SK-N-SH (cell line): ENCODE measurements at regions not wholly inside any gene's neighbourhood (a gene's known extent, or its start where the extent isn't known, plus 50 kb on each side); places are given as distances from the start of the nearest gene placed in this dataset.
A peak's percentile ranks its signal among the peaks of the same experiment; 100 is the strongest.

ENCODE experiments used
- CTCF ChIA-PET: fragments of 300-600, 350-600 bp; formaldehyde crosslinking; extraction: SDS; loops from one replicate; lab custom pipeline; 2021; lab: Yijun Ruan, JAX
- POLR2A ChIA-PET: fragments of 350-600 bp; sonication (Branson Sonifier 250); formaldehyde crosslinking; extraction: SDS; loops from one replicate; lab custom pipeline; 2020; ENCODE audit warnings: antibody characterized with exemption, inconsistent platforms; lab: Yijun Ruan, JAX
- DNase-seq: peaks from one replicate; pipeline ENCODE4 v3.0.0; 2012
- H2AFZ ChIP-seq: fragments of 200-600 bp; sonication (generic); 2 replicates; pipeline ENCODE4 v1.8.1; 2016; ENCODE audit warnings: antibody characterized with exemption, mild to moderate bottlenecking, low read depth
- H3F3A ChIP-seq: fragments of 200-600 bp; sonication (generic); replicated peaks from 2 replicates; pipeline ENCODE3; 2016; ENCODE audit warnings: antibody characterized with exemption, mild to moderate bottlenecking; ENCODE audit not compliant: insufficient read depth
- H3K27ac ChIP-seq, 2 experiments: fragments of 200-500 bp in 1 of 2; fragments of 200-600 bp in 1 of 2; sonication (Bioruptor generic) in 1 of 2; sonication (generic), shearing (Covaris generic) in 1 of 2; 2 replicates each; pipeline versions ENCODE4 v1.5.1 to v1.6.1; 2014 to 2016; ENCODE audit warnings: low read depth in 2 of 2, inconsistent platforms in 1 of 2, low read length in 1 of 2, mild to moderate bottlenecking in 1 of 2, mixed read lengths in 1 of 2
- H3K27me3 ChIP-seq: fragments of 200-600 bp; sonication (generic), shearing (Covaris generic); 2 replicates; pipeline ENCODE4 v1.6.1; 2016; ENCODE audit warnings: mixed run types; ENCODE audit not compliant: insufficient read depth
- H3K36me3 ChIP-seq, 2 experiments: fragments of 200-500 bp in 1 of 2; fragments of 200-600 bp in 1 of 2; sonication (Bioruptor generic) in 1 of 2; sonication (generic) in 1 of 2; replicated peaks in 1 of 2; 2 replicates each; pipeline versions ENCODE3 to v1.5.1; 2014 to 2016; ENCODE audit warnings: low read length in 1 of 2, mild to moderate bottlenecking in 1 of 2; ENCODE audit not compliant: insufficient read depth in 2 of 2, control insufficient read depth in 1 of 2
- H3K4me1 ChIP-seq, 2 experiments: fragments of 200-500 bp in 1 of 2; fragments of 200-600 bp in 1 of 2; sonication (Bioruptor generic) in 1 of 2; sonication (generic), shearing (Covaris generic) in 1 of 2; 2 replicates each; pipeline versions ENCODE4 v1.5.1 to v1.6.1; 2014 to 2016; ENCODE audit warnings: low read depth in 1 of 2, low read length in 1 of 2, mixed run types in 1 of 2; ENCODE audit not compliant: insufficient read depth in 2 of 2, control insufficient read depth in 1 of 2
- H3K4me2 ChIP-seq: fragments of 200-600 bp; sonication (generic), shearing (Covaris generic); 2 replicates; pipeline ENCODE4 v1.6.1; 2017; ENCODE audit warnings: mixed run types
- H3K4me3 ChIP-seq, 2 experiments: fragments of 200-500 bp in 1 of 2; fragments of 200-600 bp in 1 of 2; sonication (Bioruptor generic) in 1 of 2; sonication (generic), shearing (Covaris generic) in 1 of 2; 2 replicates each; pipeline versions ENCODE4 v1.5.1 to v1.8.1; 2014 to 2016; ENCODE audit warnings: low read depth in 2 of 2, inconsistent platforms in 1 of 2, low read length in 1 of 2, mild to moderate bottlenecking in 1 of 2, mixed read lengths in 1 of 2, moderate library complexity in 1 of 2
- H3K79me2 ChIP-seq: fragments of 200-600 bp; sonication (generic); 2 replicates; pipeline ENCODE4 v1.8.1; 2017; ENCODE audit warnings: mild to moderate bottlenecking; ENCODE audit not compliant: insufficient read depth
- H3K9ac ChIP-seq: fragments of 200-600 bp; sonication (generic); 2 replicates; pipeline ENCODE4 v1.6.1; 2017; ENCODE audit warnings: mixed run types
- H3K9me2 ChIP-seq: fragments of 200-600 bp; sonication (generic); 2 replicates; pipeline ENCODE4 v1.6.1; 2017; ENCODE audit warnings: mixed run types
- H3K9me3 ChIP-seq: fragments of 200-600 bp; sonication (generic); 2 replicates; pipeline ENCODE4 v1.6.1; 2017; ENCODE audit warnings: mixed run types, mild to moderate bottlenecking, moderate library complexity
- H4K20me1 ChIP-seq: fragments of 200-600 bp; sonication (generic); 2 replicates; pipeline ENCODE4 v1.6.1; 2017; ENCODE audit warnings: mild to moderate bottlenecking, mixed run types; ENCODE audit not compliant: insufficient read depth
- CHD2 ChIP-seq: fragments of 150-350 bp; IDR thresholded peaks from 2 replicates; pipeline ENCODE4 v1.6.1; 2018; ENCODE audit warnings: low read length; ENCODE audit not compliant: partially characterized antibody
- CTCF ChIP-seq: fragments of 200-600 bp; sonication (generic); IDR thresholded peaks from 2 replicates; pipeline ENCODE4 v1.6.1; 2017; ENCODE audit warnings: antibody characterized with exemption, mild to moderate bottlenecking, moderate library complexity
- ELF1 ChIP-seq: IDR thresholded peaks from 2 replicates; pipeline ENCODE4 v1.4.0; 2012
- EP300 ChIP-seq, 2 experiments: IDR thresholded peaks; 2 replicates each; pipeline versions ENCODE4 v1.4.0 to v1.6.1; 2012; ENCODE audit warnings: borderline replicate concordance in 1 of 2, low read depth in 1 of 2, low read length in 1 of 2
- EZH2phosphoT487 ChIP-seq: fragments of 200-600 bp; sonication (generic); IDR thresholded peaks from 2 replicates; pipeline ENCODE4 v1.6.1; 2017; ENCODE audit warnings: low read depth, mixed run types, mild to moderate bottlenecking, antibody characterized with exemption, moderate library complexity, borderline replicate concordance
- GABPA ChIP-seq: IDR thresholded peaks from 2 replicates; pipeline ENCODE4 v1.4.0; 2012; ENCODE audit warnings: low read depth, mild to moderate bottlenecking
- GATA2 ChIP-seq: sonication (generic); formaldehyde crosslinking; IDR thresholded peaks from 2 replicates; pipeline ENCODE4 v1.5.0; 2020; ENCODE audit warnings: mild to moderate bottlenecking, missing genetic modification reagents
- JUND ChIP-seq: IDR thresholded peaks from 2 replicates; pipeline ENCODE4 v1.4.0; 2012
- MAX ChIP-seq: IDR thresholded peaks from 2 replicates; pipeline ENCODE4 v1.4.0; 2012; ENCODE audit warnings: low read depth
- MEF2A ChIP-seq: IDR thresholded peaks from 2 replicates; pipeline ENCODE4 v1.4.0; 2012; ENCODE audit warnings: low read depth, borderline replicate concordance
- NFIC ChIP-seq: IDR thresholded peaks from 2 replicates; pipeline ENCODE4 v1.4.0; 2012; ENCODE audit warnings: borderline replicate concordance
- NRF1 ChIP-seq: IDR thresholded peaks from 2 replicates; pipeline ENCODE4 v1.6.1; 2012; ENCODE audit warnings: low read depth, mild to moderate bottlenecking, low read length
- RAD21 ChIP-seq: IDR thresholded peaks from 2 replicates; pipeline ENCODE4 v1.6.1; 2012; ENCODE audit warnings: mild to moderate bottlenecking, low read length
- RFX5 ChIP-seq: IDR thresholded peaks from 2 replicates; pipeline ENCODE4 v1.6.1; 2012; ENCODE audit warnings: mild to moderate bottlenecking, improper control_type of control experiment, low read length
- RXRA ChIP-seq: IDR thresholded peaks from 2 replicates; pipeline ENCODE4 v1.4.0; 2012; ENCODE audit warnings: low read depth, mild to moderate bottlenecking, borderline replicate concordance
- SIN3A ChIP-seq: IDR thresholded peaks from 2 replicates; pipeline ENCODE4 v1.6.1; 2012; ENCODE audit warnings: low read depth, mild to moderate bottlenecking, low read length, moderate library complexity, borderline replicate concordance
- TAF1 ChIP-seq: IDR thresholded peaks from 2 replicates; pipeline ENCODE4 v1.6.1; 2012; ENCODE audit warnings: low read depth, mild to moderate bottlenecking, low read length, moderate library complexity, borderline replicate concordance
- TCF12 ChIP-seq: IDR thresholded peaks from 2 replicates; pipeline ENCODE4 v1.4.0; 2012
- USF1 ChIP-seq: IDR thresholded peaks from 2 replicates; pipeline ENCODE4 v1.4.0; 2012; ENCODE audit warnings: low read depth, borderline replicate concordance
- YY1 ChIP-seq: IDR thresholded peaks from 2 replicates; pipeline ENCODE4 v1.4.0; 2012; ENCODE audit warnings: low read depth, mild to moderate bottlenecking
- WGBS: methylation state at CpG from one replicate; pipeline ENCODE4 v1.1.6; 2017; ENCODE audit warnings: low lambda C conversion rate; 5-methylcytosine and 5-hydroxymethylcytosine counted together
- TF ChIP-seq, protein P1 (sequence below): IDR thresholded peaks from 2 replicates; pipeline ENCODE4; 2012

- Histone ChIP-seq H2AFZ (no peak overlapping the region), H3K4me3 (no peak overlapping the region), H3K4me1 (peaks cover 0 to 14% of the 10 kb centered on the region in 2 experiments; a peak in 1 of 4 replicates), H3K4me2 (no peak overlapping the region), H3K79me2 (no peaks in the 10 kb centered on the region), H3F3A (no peaks in the 10 kb centered on the region), H3K36me3 (no peaks in the 10 kb centered on the region), H3K9me3 (no peaks in the 10 kb centered on the region), H3K9ac (no peak overlapping the region), H3K27me3 (no peaks in the 10 kb centered on the region; the same call in 1 of the 2 replicates), H4K20me1 (no peaks in the 10 kb centered on the region), H3K9me2 (no peaks in the 10 kb centered on the region), H3K27ac (no peak overlapping the region)
- DNase-seq, result peak; percentile 78
- WGBS, result 40% methylated on average over 6 of the region's 7 CpGs
- POLR2A ChIA-PET, result no interaction called here
- TF ChIP-seq NFIC, result no peak
- TF ChIP-seq RAD21, result no peak
- TF ChIP-seq GABPA, result no peak
- TF ChIP-seq, protein P1, sequence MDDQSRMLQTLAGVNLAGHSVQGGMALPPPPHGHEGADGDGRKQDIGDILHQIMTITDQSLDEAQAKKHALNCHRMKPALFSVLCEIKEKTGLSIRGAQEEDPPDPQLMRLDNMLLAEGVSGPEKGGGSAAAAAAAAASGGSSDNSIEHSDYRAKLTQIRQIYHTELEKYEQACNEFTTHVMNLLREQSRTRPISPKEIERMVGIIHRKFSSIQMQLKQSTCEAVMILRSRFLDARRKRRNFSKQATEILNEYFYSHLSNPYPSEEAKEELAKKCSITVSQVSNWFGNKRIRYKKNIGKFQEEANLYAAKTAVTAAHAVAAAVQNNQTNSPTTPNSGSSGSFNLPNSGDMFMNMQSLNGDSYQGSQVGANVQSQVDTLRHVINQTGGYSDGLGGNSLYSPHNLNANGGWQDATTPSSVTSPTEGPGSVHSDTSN, result no peak
- no peak for TF ChIP-seq TCF12
- TF ChIP-seq MAX, result no peak
- no peak for TF ChIP-seq ELF1
- TF ChIP-seq JUND, result no peak
- TF ChIP-seq USF1, result no peak
- no peak for TF ChIP-seq YY1
- no peak for TF ChIP-seq EP300 (IDR thresholded peaks at IDR 0.05; ENCODE audit: borderline replicate concordance in 1 of 2, low read depth in 1 of 2, low read length in 1 of 2)
- TF ChIP-seq NRF1, result no peak
- TF ChIP-seq MEF2A, result no peak
- CTCF ChIA-PET, result interaction anchor here (0.6 kb wide), 1 partner anchor 127 kb away, joined by 3 read pairs; no protein-coding TSS in a partner anchor
Observed at GRCh38 chr2:109059474-109060165, 69.4 kb upstream of the SH3RF3 start.

GRCh38 chr2:109058802-109059201 lies 69.8 kb upstream of the EDAR start:
- no peaks in the 10 kb centered on the region for H3F3A ChIP-seq
- no peak overlapping the region for H3K9ac ChIP-seq
- no peaks in the 10 kb centered on the region for H3K9me2 ChIP-seq
- no peak overlapping the region for H2AFZ ChIP-seq
- H3K9me3 ChIP-seq, result no peaks in the 10 kb centered on the region
- H3K79me2 ChIP-seq, result no peaks in the 10 kb centered on the region
- H3K36me3 ChIP-seq, result no peaks in the 10 kb centered on the region
- H3K4me2 ChIP-seq, result no peak overlapping the region
- H3K4me3 ChIP-seq, result no peak overlapping the region
- TF ChIP-seq TCF12 (no peak), EZH2phosphoT487 (no peak), USF1 (no peak), CHD2 (no peak), GATA2 (CRISPR knock-in tag) (no peak), TAF1 (no peak), SIN3A (no peak), RFX5 (no peak), EP300 (IDR thresholded peaks at IDR 0.05; ENCODE audit: borderline replicate concordance in 1 of 2, low read depth in 1 of 2, low read length in 1 of 2) (no peak), YY1 (no peak), RXRA (no peak), CTCF (no peak)
- TF ChIP-seq, protein P1, result no peak
- DNase-seq, result no peak
- POLR2A ChIA-PET, result no interaction called here
- H3K4me1 ChIP-seq, result peaks cover 0 to 14% of the 10 kb centered on the region in 2 experiments; a peak in 1 of 4 replicates
- H4K20me1 ChIP-seq, result no peaks in the 10 kb centered on the region
- WGBS, result 83% methylated on average over 6 of the region's 6 CpGs
- CTCF ChIA-PET, result interaction anchor here (1.6 kb wide), 1 partner anchor 9 kb away, joined by 3 read pairs; no protein-coding TSS in a partner anchor
- peaks cover 1% of the 10 kb centered on the region for H3K27me3 ChIP-seq
- H3K27ac ChIP-seq, result no peak overlapping the region
